ENCODE measurements at regions not wholly inside any gene's neighbourhood (a gene's known extent, or its start where the extent isn't known, plus 50 kb on each side); places are given as distances from the start of the nearest gene placed in this dataset.

DNA sequence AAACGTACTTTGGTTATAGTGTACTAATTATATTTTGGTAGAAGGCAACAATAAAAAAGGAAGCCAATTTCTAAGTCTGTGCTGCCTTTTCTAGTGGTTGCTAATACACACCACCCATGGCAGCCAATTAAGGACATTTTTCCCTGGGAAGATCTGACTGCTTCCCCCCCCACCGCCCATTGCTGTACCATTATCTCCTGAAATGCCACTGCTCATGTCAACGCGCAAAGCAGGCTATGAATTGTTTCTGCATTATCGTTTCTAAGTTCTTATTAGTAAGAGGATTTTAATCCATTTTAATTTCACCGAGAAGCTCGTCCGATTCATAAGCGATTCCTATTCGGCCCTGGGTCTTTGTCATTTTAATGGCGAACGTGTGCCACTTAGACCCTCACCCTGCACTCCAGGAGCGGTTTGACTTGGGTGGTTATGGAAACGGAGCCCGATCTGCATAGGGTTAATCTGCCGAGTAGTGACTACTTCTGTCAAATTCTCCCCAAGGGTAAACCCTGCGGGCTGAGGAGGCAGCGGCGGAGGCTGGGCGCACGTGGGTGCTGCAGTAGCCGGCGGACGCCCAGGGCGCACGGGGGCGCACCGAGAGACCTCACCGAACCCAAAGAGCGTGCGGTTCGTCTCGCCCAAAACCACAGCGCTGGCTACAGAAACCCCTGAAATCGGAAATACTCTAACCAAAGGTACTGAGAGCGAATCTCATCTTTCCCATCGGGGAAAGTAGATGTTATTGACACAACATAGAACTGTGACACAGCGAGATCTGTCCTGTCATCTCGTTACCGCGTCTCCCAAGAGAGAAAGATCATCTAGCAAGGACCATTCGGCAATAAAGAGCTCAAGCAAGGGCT is 55.8 kb upstream of the SHC3 start:
- no peak for DNase-seq

DNA sequence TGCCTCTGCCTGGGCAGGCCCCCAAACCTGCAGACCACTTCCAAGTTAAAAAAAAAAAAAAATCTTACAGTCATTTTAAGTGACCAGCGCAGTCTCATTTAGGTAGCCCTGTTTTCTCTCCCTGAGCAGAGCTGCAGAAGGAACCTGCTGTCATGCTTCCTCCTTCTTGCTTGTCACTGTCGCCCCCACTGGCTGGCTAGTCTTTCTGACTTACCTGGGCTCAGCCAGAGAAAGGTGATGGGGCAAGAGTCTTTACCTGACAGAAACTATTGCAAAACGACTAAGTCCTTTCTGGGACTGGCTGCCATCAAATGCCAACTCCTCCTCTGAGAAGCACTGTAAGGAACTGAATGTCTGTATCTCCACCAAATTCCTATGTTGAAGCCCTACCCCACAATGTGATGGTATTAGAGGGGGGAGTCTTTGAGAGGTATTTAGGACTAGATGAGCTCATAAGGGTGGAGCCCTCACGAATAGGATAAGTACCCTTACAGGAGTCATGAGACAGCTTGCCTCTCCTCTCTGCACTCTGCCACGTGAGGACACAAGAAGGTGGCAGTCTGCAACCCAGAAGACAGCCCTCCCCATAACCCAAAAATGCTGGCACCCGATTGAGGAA is 58.4 kb upstream of the SHC3 start:
- DNase-seq = no peak

DNA sequence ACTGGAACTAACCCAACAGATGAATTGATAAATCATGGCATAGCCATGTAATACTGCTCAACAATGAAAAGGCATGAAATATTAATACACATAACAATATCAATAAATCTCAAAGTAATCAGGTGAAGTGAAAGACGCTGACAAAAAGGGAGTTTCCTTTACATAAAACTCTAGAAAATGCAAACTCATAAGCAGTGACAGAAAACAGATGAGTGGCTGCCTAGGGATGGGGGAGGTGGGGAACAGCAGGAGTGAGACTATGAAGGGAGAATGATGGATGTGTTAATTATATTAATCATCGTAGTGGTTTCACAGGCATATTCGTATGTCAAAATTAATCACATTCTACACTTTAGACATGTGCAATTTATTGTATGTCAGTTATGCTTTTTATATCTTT is 59.8 kb upstream of the SHC3 start:
- no peak for DNase-seq

DNA sequence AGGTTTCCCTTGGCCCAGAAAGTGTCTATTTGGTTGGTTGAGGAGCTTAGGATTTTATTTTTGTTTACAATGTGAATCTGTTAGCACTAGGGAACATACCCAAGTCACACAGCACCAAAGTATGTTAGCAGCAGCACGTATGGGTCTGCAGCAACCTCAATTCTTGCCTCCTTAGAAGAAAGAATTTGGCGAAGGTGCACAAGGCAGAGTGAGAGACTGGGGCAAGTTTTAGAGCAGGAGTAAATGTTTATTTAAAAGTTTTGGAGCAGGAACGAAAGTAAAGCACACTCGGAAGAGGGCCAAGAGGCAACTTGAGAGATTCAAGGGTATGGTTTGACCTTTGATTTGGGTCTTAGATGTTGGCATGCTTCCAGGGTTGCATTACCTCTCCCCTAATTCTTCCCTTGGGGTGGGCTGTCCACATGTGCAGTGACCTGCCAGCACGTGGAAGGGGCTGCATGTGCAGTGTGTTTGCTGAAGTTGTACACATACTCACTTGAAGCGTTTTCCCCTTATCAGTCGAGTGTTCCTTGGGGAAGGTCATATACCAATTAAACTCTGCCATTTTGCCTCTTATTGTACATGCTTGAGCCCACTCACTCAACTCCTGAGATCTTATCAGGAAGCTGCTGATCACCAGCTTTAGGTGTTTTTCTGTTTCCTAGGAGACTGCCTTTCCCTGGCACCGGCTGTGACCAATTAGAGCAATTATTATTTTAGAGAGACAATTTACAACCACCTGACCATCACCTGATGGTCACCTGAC is 64.9 kb upstream of the SHC3 start:
- peak; percentile 48 for DNase-seq

DNA sequence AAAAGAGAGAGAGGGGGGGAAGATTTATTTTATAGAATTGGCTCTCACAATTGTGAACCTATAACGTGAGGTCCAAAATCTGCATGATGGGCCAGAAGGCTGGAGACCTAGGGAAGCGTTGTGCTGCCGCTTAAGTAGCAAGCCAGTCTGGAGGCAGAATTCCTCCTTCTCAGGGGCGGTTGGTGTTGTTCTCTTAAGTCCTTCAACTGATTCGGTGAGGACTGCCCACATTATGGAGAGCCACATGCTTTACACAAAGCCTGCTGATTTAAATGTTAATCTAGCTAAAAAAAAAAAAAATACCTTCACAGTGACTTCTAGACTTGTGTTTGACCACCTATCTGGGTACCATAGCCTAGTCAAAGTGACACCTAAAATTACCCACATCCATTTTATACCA is 64.2 kb upstream of the CKS2 start:
- no peak for DNase-seq

GRCh38 chr9:89247431-89248353 is 63.3 kb upstream of the CKS2 start:
- DNase-seq = no peak

- DNase-seq = no peak
Measured at GRCh38 chr9:89249001-89249400, 62.0 kb upstream of the CKS2 start.

DNA sequence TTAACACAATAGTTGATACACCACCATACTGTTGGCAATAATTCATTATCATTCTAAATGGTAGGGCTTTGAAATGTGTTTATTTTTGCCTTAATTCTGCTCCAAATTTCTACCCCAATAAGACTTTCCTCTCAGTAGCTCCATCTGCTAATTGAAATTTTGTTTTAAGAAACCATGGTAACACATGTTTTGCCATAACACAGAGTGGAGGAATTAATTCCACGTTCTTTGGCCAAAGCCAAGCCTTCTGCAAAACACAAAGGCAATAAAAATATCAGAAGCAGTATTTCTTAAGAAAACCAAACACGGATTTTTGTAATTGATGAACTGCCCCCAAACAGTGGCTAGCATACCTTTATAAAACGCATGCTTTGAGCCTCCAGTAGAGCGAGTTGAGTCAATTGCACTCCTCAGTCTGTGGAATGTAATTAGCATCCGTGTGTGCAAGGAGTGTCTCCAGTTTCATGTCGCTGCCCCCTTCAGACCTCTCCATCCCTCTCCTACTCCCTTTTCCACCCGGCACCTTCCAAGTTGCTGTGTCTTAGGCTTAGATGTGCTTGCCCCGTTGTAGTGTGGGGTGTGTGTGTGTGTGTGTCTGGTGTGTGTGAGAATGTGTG is 58.2 kb upstream of the CKS2 start:
- no peak for DNase-seq

DNA sequence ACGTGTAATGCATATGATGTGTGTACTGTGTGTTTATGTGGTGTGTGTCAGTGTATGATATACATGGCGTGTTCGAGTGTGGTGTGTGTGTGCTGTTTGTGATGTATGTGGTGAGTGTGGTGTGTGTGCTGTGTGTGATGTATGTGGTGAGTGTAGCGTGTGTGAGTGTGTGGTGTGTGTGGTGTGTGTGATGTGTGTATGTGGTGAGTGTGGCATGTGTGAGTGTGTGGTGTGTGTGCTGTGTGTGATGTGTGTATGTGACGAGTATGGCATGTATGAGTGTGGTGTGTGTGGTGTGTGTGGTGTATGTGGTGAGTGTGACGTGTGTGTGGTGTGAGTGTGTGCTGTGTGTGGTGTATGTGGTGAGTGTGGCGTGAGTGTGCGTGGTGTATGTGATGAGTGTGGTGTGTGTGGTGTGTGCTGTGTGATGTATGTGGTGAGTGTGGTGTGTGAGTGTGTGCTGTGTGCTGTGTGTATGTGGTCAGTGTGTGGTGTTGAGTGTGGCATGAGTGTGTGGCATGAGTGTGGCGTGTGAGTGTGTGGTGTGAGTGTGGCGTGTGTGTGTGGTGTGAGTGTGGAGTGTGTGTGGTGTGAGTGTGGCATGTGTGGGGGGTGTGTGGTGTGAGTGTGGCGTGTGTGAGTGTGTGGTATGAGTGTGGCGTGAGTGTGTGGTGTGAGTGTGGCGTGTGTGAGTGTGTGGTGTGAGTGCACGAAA is 56.8 kb upstream of the CKS2 start:
- DNase-seq = no peak

DNA sequence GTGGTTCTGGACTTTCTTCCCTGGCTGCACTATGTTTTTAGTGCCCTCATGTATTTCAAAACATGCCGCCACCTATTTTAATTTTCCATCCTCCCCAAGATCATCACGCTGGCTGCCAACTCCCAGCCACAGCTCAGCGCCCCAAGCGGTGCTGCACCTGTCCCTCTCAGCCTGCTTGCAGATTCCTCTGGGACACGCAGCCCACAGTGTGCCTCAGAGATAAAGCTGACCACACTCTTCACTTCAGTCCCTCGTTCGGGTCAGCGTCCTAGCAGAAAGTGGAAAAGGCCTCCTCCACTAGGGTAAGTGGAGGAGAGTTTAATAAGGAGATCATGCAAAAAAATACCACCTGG is 56.2 kb upstream of the CKS2 start:
- no peak for DNase-seq

- no peak for DNase-seq
Measured at GRCh38 chr9:89256225-89256624, 54.8 kb upstream of the CKS2 start.

GRCh38 chr9:89256642-89257041 is 54.4 kb upstream of the CKS2 start:
- peak; percentile 1 for DNase-seq

- no peak for DNase-seq
Measured at GRCh38 chr9:89260525-89260924, 50.5 kb upstream of the CKS2 start.
